HEK293 (cell line): ENCODE measurements at regions not wholly inside any gene's neighbourhood (a gene's known extent, or its start where the extent isn't known, plus 50 kb on each side); places are given as distances from the start of the nearest gene placed in this dataset.

ENCODE experiments used
- CTCF ChIA-PET: fragments of 350-600 bp; formaldehyde crosslinking; extraction: SDS; loops from one replicate; lab custom pipeline; 2021; ENCODE audit warnings: antibody characterized with exemption; lab: Yijun Ruan, JAX
- POLR2A ChIA-PET: fragments of 300-600 bp; formaldehyde crosslinking; extraction: SDS; loops from one replicate; lab custom pipeline; 2020; ENCODE audit warnings: antibody characterized with exemption, inconsistent platforms; lab: Yijun Ruan, JAX
- H3K27ac ChIP-seq: fragments of 200-500 bp; sonication (Bioruptor generic); 2 replicates; pipeline ENCODE4 v1.5.1; 2014; ENCODE audit warnings: low read depth, low read length, control low read depth, inconsistent platforms; ENCODE audit errors: extremely low read depth
- H3K36me3 ChIP-seq, 2 experiments: fragments of 200-500 bp in 1 of 2; sonication (Bioruptor generic) in 1 of 2; 1 replicate in 1 of 2; 2 replicates in 1 of 2; pipeline ENCODE4 v1.5.1; 2014 to 2017; ENCODE audit warnings: inconsistent platforms in 2 of 2, low read length in 2 of 2; ENCODE audit not compliant: control insufficient read depth in 2 of 2, insufficient read depth in 1 of 2
- H3K4me1 ChIP-seq: fragments of 200-500 bp; sonication (Bioruptor generic); 2 replicates; pipeline ENCODE4 v1.5.1; 2014; ENCODE audit warnings: mild to moderate bottlenecking, low read length, inconsistent platforms; ENCODE audit not compliant: control insufficient read depth, insufficient read depth
- H3K4me3 ChIP-seq: 2 replicates; pipeline ENCODE4 v1.5.1; 2011; ENCODE audit warnings: low read depth, mild to moderate bottlenecking, control low read depth, low read length, moderate library complexity
- H3K9me3 ChIP-seq: fragments of 200-500 bp; sonication (Bioruptor generic); 2 replicates; pipeline ENCODE4 v1.5.1; 2014; ENCODE audit warnings: low read depth, low read length, inconsistent platforms; ENCODE audit not compliant: control insufficient read depth, insufficient read depth
- HOXA7 ChIP-seq: sonication (generic); formaldehyde crosslinking; IDR thresholded peaks from 2 replicates; pipeline ENCODE4 v1.8.1; 2022; ENCODE audit warnings: missing genetic modification reagents, borderline replicate concordance
- KLF10 ChIP-seq: fragments of 450-650 bp; IDR thresholded peaks from 2 replicates; pipeline ENCODE4 v1.5.1; 2018; ENCODE audit warnings: missing biosample characterization, mild to moderate bottlenecking, missing genetic modification characterization
- KLF8 ChIP-seq: fragments of 450-650 bp; formaldehyde crosslinking; IDR thresholded peaks from 2 replicates; pipeline ENCODE4 v1.5.1; 2016; ENCODE audit warnings: missing biosample characterization, missing genetic modification characterization
- RBAK ChIP-seq: fragments of 450-650 bp; formaldehyde crosslinking; IDR thresholded peaks from 2 replicates; pipeline ENCODE4 v1.5.1; 2016; ENCODE audit warnings: missing biosample characterization, missing genetic modification characterization
- SCRT1 ChIP-seq: fragments of 450-650 bp; formaldehyde crosslinking; IDR thresholded peaks from 2 replicates; pipeline ENCODE4 v1.5.1; 2016; ENCODE audit warnings: missing biosample characterization, missing genetic modification characterization, borderline replicate concordance
- ZBTB17 ChIP-seq: fragments of 450-650 bp; formaldehyde crosslinking; IDR thresholded peaks from 2 replicates; pipeline ENCODE4 v1.5.1; 2016; ENCODE audit warnings: missing biosample characterization, missing genetic modification characterization
- ZBTB48 ChIP-seq: fragments of 450-650 bp; formaldehyde crosslinking; IDR thresholded peaks from 2 replicates; pipeline ENCODE4 v1.5.1; 2016; ENCODE audit warnings: missing biosample characterization, missing genetic modification characterization
- ZBTB49 ChIP-seq: fragments of 450-650 bp; formaldehyde crosslinking; IDR thresholded peaks from 2 replicates; pipeline ENCODE4 v1.5.1; 2016; ENCODE audit warnings: missing biosample characterization, missing genetic modification characterization, low read depth
- ZIC2 ChIP-seq: fragments of 450-650 bp; formaldehyde crosslinking; IDR thresholded peaks from 2 replicates; pipeline ENCODE4 v1.5.1; 2016; ENCODE audit warnings: missing biosample characterization, missing genetic modification characterization
- ZNF174 ChIP-seq: fragments of 450-650 bp; formaldehyde crosslinking; IDR thresholded peaks from 2 replicates; pipeline ENCODE4 v1.5.0; 2017; ENCODE audit warnings: missing biosample characterization, mild to moderate bottlenecking, missing genetic modification characterization
- ZNF2 ChIP-seq: fragments of 450-650 bp; formaldehyde crosslinking; IDR thresholded peaks from 2 replicates; pipeline ENCODE4 v1.5.1; 2016; ENCODE audit warnings: missing biosample characterization, missing genetic modification characterization
- ZNF214 ChIP-seq: fragments of 450-650 bp; formaldehyde crosslinking; IDR thresholded peaks from 2 replicates; pipeline ENCODE4 v1.5.1; 2017; ENCODE audit warnings: missing biosample characterization, mild to moderate bottlenecking, missing genetic modification characterization, borderline replicate concordance
- ZNF37A ChIP-seq: fragments of 450-650 bp; IDR thresholded peaks from 2 replicates; pipeline ENCODE4 v1.5.1; 2018; ENCODE audit warnings: missing biosample characterization, missing genetic modification characterization
- ZNF394 ChIP-seq: fragments of 450-650 bp; formaldehyde crosslinking; IDR thresholded peaks from 2 replicates; pipeline ENCODE4 v1.5.1; 2016; ENCODE audit warnings: missing biosample characterization, missing genetic modification characterization, mild to moderate bottlenecking, moderate library complexity, borderline replicate concordance
- ZNF426 ChIP-seq: fragments of 450-650 bp; formaldehyde crosslinking; IDR thresholded peaks from 2 replicates; pipeline ENCODE4 v1.5.1; 2017; ENCODE audit warnings: missing biosample characterization, missing genetic modification characterization, mild to moderate bottlenecking, inconsistent platforms, moderate library complexity
- ZNF501 ChIP-seq: fragments of 450-650 bp; formaldehyde crosslinking; IDR thresholded peaks from 2 replicates; pipeline ENCODE4 v1.5.1; 2016; ENCODE audit warnings: missing biosample characterization, missing genetic modification characterization
- ZNF514 ChIP-seq: fragments of 450-650 bp; formaldehyde crosslinking; IDR thresholded peaks from 2 replicates; pipeline ENCODE4 v1.5.1; 2016; ENCODE audit warnings: missing biosample characterization, missing genetic modification characterization
- ZNF792 ChIP-seq: fragments of 450-650 bp; formaldehyde crosslinking; IDR thresholded peaks from 2 replicates; pipeline ENCODE4 v1.5.1; 2016; ENCODE audit warnings: missing biosample characterization, missing genetic modification characterization
- ZXDB ChIP-seq: fragments of 450-650 bp; formaldehyde crosslinking; IDR thresholded peaks from 2 replicates; pipeline ENCODE4 v1.5.1; 2016; ENCODE audit warnings: missing biosample characterization, missing genetic modification characterization
- TF ChIP-seq, protein P1 (sequence below): fragments of 450-650 bp; formaldehyde crosslinking; IDR thresholded peaks from 2 replicates; pipeline ENCODE4 v1.5.1; 2016; ENCODE audit warnings: missing biosample characterization, missing genetic modification characterization
- TF ChIP-seq, protein P2 (sequence below): fragments of 450-650 bp; formaldehyde crosslinking; IDR thresholded peaks from 2 replicates; pipeline ENCODE4 v1.5.1; 2016; ENCODE audit warnings: missing biosample characterization, missing genetic modification characterization

DNA sequence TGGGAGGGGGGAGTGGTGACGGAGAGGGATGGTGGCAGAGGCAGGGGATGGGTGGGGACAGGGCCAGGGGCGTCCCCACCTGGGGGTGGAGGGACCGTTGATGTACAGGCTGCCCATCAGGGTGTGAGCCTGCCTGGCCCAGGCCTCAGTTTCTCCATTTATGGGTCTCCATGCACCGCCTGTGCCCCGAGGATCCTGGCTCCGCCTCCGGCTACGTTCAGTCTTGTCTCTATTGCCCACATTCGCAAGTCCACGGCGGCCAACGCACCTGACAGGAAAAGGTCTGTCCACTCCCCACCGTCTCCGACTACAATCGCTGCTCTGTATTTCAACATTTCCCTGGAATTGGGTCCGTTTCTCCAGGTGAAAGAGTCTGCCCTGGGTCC is 96.3 kb upstream of the NKX1-1 start (continued):
- TF ChIP-seq, protein P1, sequence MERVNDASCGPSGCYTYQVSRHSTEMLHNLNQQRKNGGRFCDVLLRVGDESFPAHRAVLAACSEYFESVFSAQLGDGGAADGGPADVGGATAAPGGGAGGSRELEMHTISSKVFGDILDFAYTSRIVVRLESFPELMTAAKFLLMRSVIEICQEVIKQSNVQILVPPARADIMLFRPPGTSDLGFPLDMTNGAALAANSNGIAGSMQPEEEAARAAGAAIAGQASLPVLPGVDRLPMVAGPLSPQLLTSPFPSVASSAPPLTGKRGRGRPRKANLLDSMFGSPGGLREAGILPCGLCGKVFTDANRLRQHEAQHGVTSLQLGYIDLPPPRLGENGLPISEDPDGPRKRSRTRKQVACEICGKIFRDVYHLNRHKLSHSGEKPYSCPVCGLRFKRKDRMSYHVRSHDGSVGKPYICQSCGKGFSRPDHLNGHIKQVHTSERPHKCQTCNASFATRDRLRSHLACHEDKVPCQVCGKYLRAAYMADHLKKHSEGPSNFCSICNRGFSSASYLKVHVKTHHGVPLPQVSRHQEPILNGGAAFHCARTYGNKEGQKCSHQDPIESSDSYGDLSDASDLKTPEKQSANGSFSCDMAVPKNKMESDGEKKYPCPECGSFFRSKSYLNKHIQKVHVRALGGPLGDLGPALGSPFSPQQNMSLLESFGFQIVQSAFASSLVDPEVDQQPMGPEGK (tag by site-specific recombination) = no peak
- TF ChIP-seq ZNF2 (no peak), SCRT1 (tag by site-specific recombination) (no peak), HOXA7 (CRISPR knock-in tag) (no peak)

- Histone ChIP-seq H3K4me3 (no peak overlapping the region), H3K4me1 (no peaks in the 10 kb centered on the region), H3K27ac (no peak overlapping the region), H3K36me3 (no peaks in the 10 kb centered on the region), H3K9me3 (no peaks in the 10 kb centered on the region)
- ChIA-PET CTCF (no interaction called here), POLR2A (no interaction called here)
- TF ChIP-seq ZNF394 (tag by site-specific recombination) (no peak), ZIC2 (tag by site-specific recombination) (peak; percentile 51; the same call in 1 of the 2 replicates)
Measured at GRCh38 chr4:1501754-1502500, 95.7 kb upstream of the NKX1-1 start.

DNA sequence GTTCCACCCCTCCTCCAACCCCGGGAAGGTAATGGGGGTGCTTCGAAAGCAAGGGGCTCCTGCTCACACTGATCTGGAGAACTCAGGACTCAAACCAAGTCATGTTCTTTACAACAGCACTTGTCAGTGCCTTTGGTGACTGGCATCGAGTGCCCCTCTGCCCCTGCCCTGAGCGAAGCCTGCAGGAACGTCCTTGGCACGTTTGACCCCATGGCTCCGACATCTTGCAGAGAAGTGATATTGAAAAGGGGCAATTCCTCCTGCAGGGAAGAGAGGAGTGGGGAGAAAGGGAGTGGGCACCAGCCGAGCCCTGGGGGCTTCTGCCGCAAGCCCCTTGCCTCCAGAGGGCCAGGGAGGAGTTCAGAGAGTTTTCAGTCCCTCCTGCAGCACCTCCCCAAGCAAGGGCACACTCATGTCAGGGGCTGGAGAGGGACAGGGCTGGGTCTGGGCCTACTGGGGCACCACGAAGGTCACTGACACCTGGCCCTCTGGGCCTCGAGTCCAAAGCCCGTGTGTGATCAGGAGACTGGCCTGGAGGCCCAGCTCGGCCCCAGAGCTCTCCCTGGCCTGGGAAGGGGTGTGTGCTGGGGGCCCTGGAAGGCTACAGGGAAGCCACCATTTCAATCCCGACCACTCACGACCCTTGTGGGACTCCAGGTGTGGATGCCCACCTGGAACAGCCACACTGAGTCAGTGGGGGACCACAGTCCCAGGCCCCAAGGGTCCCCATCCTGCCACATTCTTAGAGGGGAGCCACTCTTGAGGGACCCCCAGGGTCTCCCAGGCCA is 94.9 kb upstream of the NKX1-1 start:
- Histone ChIP-seq H3K4me3 (no peak overlapping the region), H3K9me3 (no peaks in the 10 kb centered on the region), H3K27ac (no peak overlapping the region), H3K4me1 (no peaks in the 10 kb centered on the region), H3K36me3 (no peaks in the 10 kb centered on the region)
- ChIA-PET POLR2A (no interaction called here), CTCF (no interaction called here)
- TF ChIP-seq ZBTB48 (tag by site-specific recombination) = no peak
- TF ChIP-seq ZBTB17 (tag by site-specific recombination) = no peak
- no peak for TF ChIP-seq ZNF501 (tag by site-specific recombination)
- TF ChIP-seq, protein P2, sequence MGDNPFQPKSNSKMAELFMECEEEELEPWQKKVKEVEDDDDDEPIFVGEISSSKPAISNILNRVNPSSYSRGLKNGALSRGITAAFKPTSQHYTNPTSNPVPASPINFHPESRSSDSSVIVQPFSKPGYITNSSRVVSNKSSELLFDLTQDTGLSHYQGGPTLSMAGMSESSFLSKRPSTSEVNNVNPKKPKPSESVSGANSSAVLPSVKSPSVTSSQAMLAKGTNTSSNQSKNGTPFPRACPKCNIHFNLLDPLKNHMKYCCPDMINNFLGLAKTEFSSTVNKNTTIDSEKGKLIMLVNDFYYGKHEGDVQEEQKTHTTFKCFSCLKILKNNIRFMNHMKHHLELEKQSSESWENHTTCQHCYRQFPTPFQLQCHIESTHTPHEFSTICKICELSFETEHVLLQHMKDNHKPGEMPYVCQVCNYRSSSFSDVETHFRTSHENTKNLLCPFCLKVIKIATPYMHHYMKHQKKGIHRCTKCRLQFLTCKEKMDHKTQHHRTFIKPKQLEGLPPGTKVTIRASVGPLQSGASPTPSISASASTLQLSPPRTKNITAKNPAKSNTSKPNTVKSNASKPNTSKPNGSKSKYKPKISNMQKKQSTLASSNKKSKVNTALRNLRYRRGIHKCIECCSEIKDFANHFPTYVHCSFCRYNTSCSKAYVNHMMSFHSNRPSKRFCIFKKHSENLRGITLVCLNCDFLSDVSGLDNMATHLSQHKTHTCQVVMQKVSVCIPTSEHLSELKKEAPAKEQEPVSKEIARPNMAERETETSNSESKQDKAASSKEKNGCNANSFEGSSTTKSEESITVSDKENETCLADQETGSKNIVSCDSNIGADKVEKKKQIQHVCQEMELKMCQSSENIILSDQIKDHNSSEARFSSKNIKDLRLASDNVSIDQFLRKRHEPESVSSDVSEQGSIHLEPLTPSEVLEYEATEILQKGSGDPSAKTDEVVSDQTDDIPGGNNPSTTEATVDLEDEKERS (tag by site-specific recombination) = no peak
- no peak for TF ChIP-seq ZNF792 (tag by site-specific recombination)
- no peak for TF ChIP-seq ZNF426 (tag by site-specific recombination)
- no peak for TF ChIP-seq ZNF37A
- TF ChIP-seq RBAK (tag by site-specific recombination) = no peak
- TF ChIP-seq ZXDB (tag by site-specific recombination) = no peak
- TF ChIP-seq ZNF174 = no peak
- TF ChIP-seq KLF8 (tag by site-specific recombination) = no peak
- TF ChIP-seq ZNF514 (tag by site-specific recombination) = no peak
- TF ChIP-seq ZBTB49 (tag by site-specific recombination) = no peak
- no peak for TF ChIP-seq KLF10 (tag by site-specific recombination)
- no peak for TF ChIP-seq ZNF214 (tag by site-specific recombination)
